Ovary (tissue), 3 donors: ENCODE measurements at regions not wholly inside any gene's neighbourhood (a gene's known extent, or its start where the extent isn't known, plus 50 kb on each side); places are given as distances from the start of the nearest gene placed in this dataset.

Experiments used
- EP300 ChIP-seq: sonication (generic); formaldehyde crosslinking; IDR thresholded peaks from one replicate; pipeline ENCODE4 v1.6.1; 2017; ENCODE audit warnings: antibody characterized with exemption
- TF ChIP-seq, protein P1 (sequence below), 3 donors: fragments of 450-650 bp in 2 of 3; fragments of 200-600 bp in 1 of 3; IDR thresholded peaks; one replicate each; pipeline versions ENCODE4 v1.5.1 to v1.8.0; 2016 to 2022; ENCODE audit warnings: antibody characterized with exemption in 3 of 3, mild to moderate bottlenecking in 1 of 3
- donor health status: DM: no; HTN: no; CAD: no.

GRCh38 chr5:125969011-125969813 is 454.0 kb upstream of the GRAMD2B start:
- no peak for TF ChIP-seq EP300
- TF ChIP-seq, protein P1, sequence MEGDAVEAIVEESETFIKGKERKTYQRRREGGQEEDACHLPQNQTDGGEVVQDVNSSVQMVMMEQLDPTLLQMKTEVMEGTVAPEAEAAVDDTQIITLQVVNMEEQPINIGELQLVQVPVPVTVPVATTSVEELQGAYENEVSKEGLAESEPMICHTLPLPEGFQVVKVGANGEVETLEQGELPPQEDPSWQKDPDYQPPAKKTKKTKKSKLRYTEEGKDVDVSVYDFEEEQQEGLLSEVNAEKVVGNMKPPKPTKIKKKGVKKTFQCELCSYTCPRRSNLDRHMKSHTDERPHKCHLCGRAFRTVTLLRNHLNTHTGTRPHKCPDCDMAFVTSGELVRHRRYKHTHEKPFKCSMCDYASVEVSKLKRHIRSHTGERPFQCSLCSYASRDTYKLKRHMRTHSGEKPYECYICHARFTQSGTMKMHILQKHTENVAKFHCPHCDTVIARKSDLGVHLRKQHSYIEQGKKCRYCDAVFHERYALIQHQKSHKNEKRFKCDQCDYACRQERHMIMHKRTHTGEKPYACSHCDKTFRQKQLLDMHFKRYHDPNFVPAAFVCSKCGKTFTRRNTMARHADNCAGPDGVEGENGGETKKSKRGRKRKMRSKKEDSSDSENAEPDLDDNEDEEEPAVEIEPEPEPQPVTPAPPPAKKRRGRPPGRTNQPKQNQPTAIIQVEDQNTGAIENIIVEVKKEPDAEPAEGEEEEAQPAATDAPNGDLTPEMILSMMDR (IDR thresholded peaks at IDR 0.05), result no peak
